ENCODE measurements at regions not wholly inside any gene's neighbourhood (a gene's known extent, or its start where the extent isn't known, plus 50 kb on each side); places are given as distances from the start of the nearest gene placed in this dataset.

- no peak overlapping the region for H3K4me3 Mint-ChIP-seq
- H3K9me3 ChIP-seq (replicated peaks in 1 of 2; ENCODE audit: control insufficient read depth in 1 of 2, insufficient read depth in 1 of 2, low read length in 2 of 2) = peaks cover 5 to 11% of the 10 kb centered on the region in 2 donors
- H3K27me3 Mint-ChIP-seq (ENCODE audit: low read depth in 3 of 3) = peaks cover 0 to 2% (median 0%) of the 10 kb centered on the region in 3 donors
- no peaks in the 10 kb centered on the region for H3K79me2 ChIP-seq (ENCODE audit: insufficient read depth, low read length)
- H3K4me1 ChIP-seq (ENCODE audit: control insufficient read depth in 1 of 2, insufficient read depth in 2 of 2, low read length in 2 of 2) = no peaks in the 10 kb centered on the region
- no peaks in the 10 kb centered on the region for H4K20me1 ChIP-seq (ENCODE audit: insufficient read depth, low read length)
- no peak for DNase-seq
- no peak overlapping the region for H3K9ac ChIP-seq (ENCODE audit: insufficient read depth, low read length, poor library complexity, severe bottlenecking)
- peaks cover 2 to 8% (median 6%) of the 10 kb centered on the region in 7 donors for H3K9me3 Mint-ChIP-seq
- H3K27ac Mint-ChIP-seq = no peak overlapping the region
- 85% methylated on average over 7 of the region's 8 CpGs for WGBS (ENCODE audit: insufficient coverage)
- TF ChIP-seq, protein P1, sequence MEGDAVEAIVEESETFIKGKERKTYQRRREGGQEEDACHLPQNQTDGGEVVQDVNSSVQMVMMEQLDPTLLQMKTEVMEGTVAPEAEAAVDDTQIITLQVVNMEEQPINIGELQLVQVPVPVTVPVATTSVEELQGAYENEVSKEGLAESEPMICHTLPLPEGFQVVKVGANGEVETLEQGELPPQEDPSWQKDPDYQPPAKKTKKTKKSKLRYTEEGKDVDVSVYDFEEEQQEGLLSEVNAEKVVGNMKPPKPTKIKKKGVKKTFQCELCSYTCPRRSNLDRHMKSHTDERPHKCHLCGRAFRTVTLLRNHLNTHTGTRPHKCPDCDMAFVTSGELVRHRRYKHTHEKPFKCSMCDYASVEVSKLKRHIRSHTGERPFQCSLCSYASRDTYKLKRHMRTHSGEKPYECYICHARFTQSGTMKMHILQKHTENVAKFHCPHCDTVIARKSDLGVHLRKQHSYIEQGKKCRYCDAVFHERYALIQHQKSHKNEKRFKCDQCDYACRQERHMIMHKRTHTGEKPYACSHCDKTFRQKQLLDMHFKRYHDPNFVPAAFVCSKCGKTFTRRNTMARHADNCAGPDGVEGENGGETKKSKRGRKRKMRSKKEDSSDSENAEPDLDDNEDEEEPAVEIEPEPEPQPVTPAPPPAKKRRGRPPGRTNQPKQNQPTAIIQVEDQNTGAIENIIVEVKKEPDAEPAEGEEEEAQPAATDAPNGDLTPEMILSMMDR (IDR thresholded peaks at IDR 0.05) = no peak
- H3K4me1 Mint-ChIP-seq = no peaks in the 10 kb centered on the region
- H3K27ac ChIP-seq (ENCODE audit: low read depth in 1 of 2, low read length in 2 of 2) = no peak overlapping the region
- no peaks in the 10 kb centered on the region for H3K27me3 ChIP-seq (ENCODE audit: control insufficient read depth in 2 of 2, insufficient read depth in 2 of 2, low read length in 2 of 2)
- H3K36me3 Mint-ChIP-seq = no peaks in the 10 kb centered on the region
- H3K4me3 ChIP-seq (replicated peaks in 1 of 3; ENCODE audit: low read depth in 2 of 3, low read length in 3 of 3) = no peak overlapping the region
- intact Hi-C loops (cut with micrococcal nuclease) = no loop called here
- no peaks in the 10 kb centered on the region for H3K36me3 ChIP-seq (replicated peaks in 1 of 2; ENCODE audit: control insufficient read depth in 1 of 2, insufficient read depth in 2 of 2, low read length in 2 of 2)
- H2AFZ ChIP-seq (ENCODE audit: insufficient read depth, low read depth, low read length, poor library complexity, severe bottlenecking) = no peak overlapping the region
- H3K4me2 ChIP-seq (replicated peaks; ENCODE audit: extremely low read depth, low read length, poor library complexity, severe bottlenecking) = no peak overlapping the region
These were observed 343.9 kb upstream of the FLRT2 start for GRCh38 chr14:85186082-85186481.

- no peaks in the 10 kb centered on the region for H3K4me1 ChIP-seq (ENCODE audit: control insufficient read depth in 1 of 2, insufficient read depth in 2 of 2, low read length in 2 of 2)
- TF ChIP-seq, protein P1 (IDR thresholded peaks at IDR 0.05) = no peak
- H3K4me3 ChIP-seq (replicated peaks in 1 of 3; ENCODE audit: low read depth in 2 of 3, low read length in 3 of 3) = no peak overlapping the region
- H3K4me3 Mint-ChIP-seq = no peak overlapping the region
- no CpG with 5 or more reads among the region's 1 CpG for WGBS (ENCODE audit: insufficient coverage)
- no peaks in the 10 kb centered on the region for H3K36me3 Mint-ChIP-seq
- H3K9me3 ChIP-seq (replicated peaks in 1 of 2; ENCODE audit: control insufficient read depth in 1 of 2, insufficient read depth in 1 of 2, low read length in 2 of 2) = peaks cover 7 to 11% of the 10 kb centered on the region in 2 donors
- H3K27ac ChIP-seq (ENCODE audit: low read depth in 1 of 2, low read length in 2 of 2) = no peak overlapping the region
- H3K79me2 ChIP-seq (ENCODE audit: insufficient read depth, low read length) = no peaks in the 10 kb centered on the region
- no peaks in the 10 kb centered on the region for H4K20me1 ChIP-seq (ENCODE audit: insufficient read depth, low read length)
- no peak overlapping the region for H2AFZ ChIP-seq (ENCODE audit: insufficient read depth, low read depth, low read length, poor library complexity, severe bottlenecking)
- H3K4me1 Mint-ChIP-seq = no peaks in the 10 kb centered on the region
- no peak overlapping the region for H3K27ac Mint-ChIP-seq
- H3K4me2 ChIP-seq (replicated peaks; ENCODE audit: extremely low read depth, low read length, poor library complexity, severe bottlenecking) = no peak overlapping the region
- no peaks in the 10 kb centered on the region for H3K36me3 ChIP-seq (replicated peaks in 1 of 2; ENCODE audit: control insufficient read depth in 1 of 2, insufficient read depth in 2 of 2, low read length in 2 of 2)
- H3K27me3 ChIP-seq (ENCODE audit: control insufficient read depth in 2 of 2, insufficient read depth in 2 of 2, low read length in 2 of 2) = no peaks in the 10 kb centered on the region
- intact Hi-C loops (cut with micrococcal nuclease) = no loop called here
- no peak overlapping the region for H3K9ac ChIP-seq (ENCODE audit: insufficient read depth, low read length, poor library complexity, severe bottlenecking)
- DNase-seq = no peak
- peaks cover 2 to 15% (median 7%) of the 10 kb centered on the region in 7 donors for H3K9me3 Mint-ChIP-seq
- peaks cover 0 to 3% (median 0%) of the 10 kb centered on the region in 3 donors for H3K27me3 Mint-ChIP-seq (ENCODE audit: low read depth in 3 of 3)
These were observed 342.4 kb upstream of the FLRT2 start for GRCh38 chr14:85187521-85187920.

Measured in CD14-positive monocyte (primary cell).